ENCODE measurements at regions not wholly inside any gene's neighbourhood (a gene's known extent, or its start where the extent isn't known, plus 50 kb on each side); places are given as distances from the start of the nearest gene placed in this dataset.

GRCh38 chr7:41910940-41911600 is 208.2 kb upstream of the INHBA start:
- no peak for DNase-seq (ENCODE audit: low read depth, low spot score)
- in situ Hi-C loops (cut with HindIII; ENCODE audit: low pct_unique_long_range_greater_than_20kb, low sequenced_read_pairs), result no loop called here

DNA sequence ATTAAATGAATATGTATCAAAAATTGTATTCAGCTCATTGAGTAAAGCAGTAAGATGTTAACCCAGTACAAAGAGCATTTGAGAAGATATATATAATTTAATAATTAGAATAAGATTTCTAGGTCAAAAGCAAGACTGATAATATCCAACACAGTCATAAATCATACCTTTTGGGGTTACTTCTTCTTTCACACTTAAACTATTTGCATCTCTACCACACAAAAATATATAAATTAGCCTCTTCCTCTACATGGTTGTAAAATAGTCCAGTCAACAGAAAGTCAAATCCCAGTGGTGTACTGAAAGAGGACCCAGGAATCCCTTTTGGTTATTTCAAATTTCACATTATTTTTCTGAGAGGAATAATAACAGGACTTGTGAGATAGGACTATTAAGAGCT is 204.6 kb upstream of the INHBA start:
- no peak for DNase-seq (ENCODE audit: low read depth, low spot score)
- in situ Hi-C loops (cut with HindIII; ENCODE audit: low pct_unique_long_range_greater_than_20kb, low sequenced_read_pairs), result no loop called here

GRCh38 chr7:41900532-41900931 is 197.6 kb upstream of the INHBA start:
- no peak for DNase-seq (ENCODE audit: low read depth, low spot score)
- in situ Hi-C loops (cut with HindIII; ENCODE audit: low pct_unique_long_range_greater_than_20kb, low sequenced_read_pairs), result no loop called here

DNA sequence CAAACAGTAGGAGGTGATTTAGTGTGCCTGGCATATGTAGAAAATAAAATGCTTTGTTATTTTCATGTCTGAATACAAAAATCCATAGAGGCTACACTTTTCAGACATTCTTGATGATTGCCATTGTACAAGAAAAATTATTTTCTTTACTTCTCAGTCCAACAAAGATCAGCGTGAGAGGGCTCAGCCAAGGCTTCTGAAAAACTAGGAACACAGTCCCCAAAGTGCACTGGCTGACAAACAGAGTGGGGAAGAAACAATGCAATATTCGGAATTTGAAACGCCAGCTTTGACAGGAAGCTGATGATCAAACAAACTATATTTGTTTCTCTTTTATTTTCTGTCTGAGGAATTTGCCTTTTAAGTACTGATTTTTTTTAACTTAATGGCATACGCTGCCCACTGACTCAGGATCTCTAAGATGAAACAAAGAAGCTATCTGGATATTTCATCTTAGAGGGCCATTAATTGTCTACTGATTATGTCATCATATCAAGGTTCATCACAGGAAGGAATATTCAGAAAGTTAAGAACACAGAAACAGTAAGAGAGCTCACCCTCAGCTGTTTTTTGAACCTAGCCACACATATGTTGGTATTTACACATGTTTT is 197.0 kb upstream of the INHBA start:
- DNase-seq (ENCODE audit: low read depth, low spot score), result no peak

DNA sequence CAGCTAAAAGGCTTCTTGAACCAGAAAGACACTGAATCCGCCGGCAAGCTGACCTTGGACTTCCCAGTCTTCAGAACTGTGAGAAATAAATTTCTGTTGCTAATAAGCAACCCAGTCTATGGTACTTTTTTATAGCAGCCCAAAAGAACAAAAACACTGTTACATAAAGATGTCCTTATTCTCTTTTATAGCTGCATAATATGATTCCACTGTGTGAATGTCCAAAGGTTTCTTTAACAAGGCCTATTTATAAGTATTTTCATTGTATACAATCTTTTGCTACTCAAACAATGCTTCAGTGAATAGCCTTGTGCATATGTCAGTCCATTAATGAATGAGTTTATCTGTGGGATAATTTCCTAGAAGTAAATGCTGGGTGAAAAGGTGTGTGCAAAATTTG is 190.8 kb upstream of the INHBA start:
- in situ Hi-C loops (cut with HindIII; ENCODE audit: low pct_unique_long_range_greater_than_20kb, low sequenced_read_pairs), result no loop called here
- no peak for DNase-seq (ENCODE audit: low read depth, low spot score)

More for the DNA sequence above, 197.0 kb upstream of the INHBA start:
- in situ Hi-C loops (cut with HindIII; ENCODE audit: low pct_unique_long_range_greater_than_20kb, low sequenced_read_pairs), result no loop called here

- in situ Hi-C loops (cut with HindIII; ENCODE audit: low pct_unique_long_range_greater_than_20kb, low sequenced_read_pairs), result no loop called here
Measured at GRCh38 chr7:41892356-41893100, 189.6 kb upstream of the INHBA start.

DNA sequence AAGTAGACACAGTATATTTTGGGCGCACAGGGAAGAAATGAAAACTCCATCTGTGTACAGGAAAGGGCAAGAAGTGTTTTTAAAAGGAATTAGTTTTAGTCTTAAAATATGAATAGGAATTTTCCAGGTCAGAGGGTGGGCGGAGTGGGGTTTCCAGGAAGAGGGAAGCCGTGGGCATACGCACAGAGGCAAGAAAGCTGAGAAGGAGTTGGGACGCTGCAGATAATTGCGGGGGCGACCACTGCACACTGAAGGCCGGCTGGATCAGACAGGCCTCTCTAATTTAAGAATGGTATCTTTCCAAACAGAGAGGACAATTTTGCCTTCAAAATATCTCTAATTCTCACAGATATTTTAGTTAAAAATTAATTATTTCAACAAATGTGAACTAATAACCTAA is 189.1 kb upstream of the INHBA start:
- in situ Hi-C loops (cut with HindIII; ENCODE audit: low pct_unique_long_range_greater_than_20kb, low sequenced_read_pairs), result no loop called here
- no peak for DNase-seq (ENCODE audit: low read depth, low spot score)

More at GRCh38 chr7:41892356-41893100, 189.6 kb upstream of the INHBA start:
- DNase-seq (ENCODE audit: low read depth, low spot score), result no peak

DNA sequence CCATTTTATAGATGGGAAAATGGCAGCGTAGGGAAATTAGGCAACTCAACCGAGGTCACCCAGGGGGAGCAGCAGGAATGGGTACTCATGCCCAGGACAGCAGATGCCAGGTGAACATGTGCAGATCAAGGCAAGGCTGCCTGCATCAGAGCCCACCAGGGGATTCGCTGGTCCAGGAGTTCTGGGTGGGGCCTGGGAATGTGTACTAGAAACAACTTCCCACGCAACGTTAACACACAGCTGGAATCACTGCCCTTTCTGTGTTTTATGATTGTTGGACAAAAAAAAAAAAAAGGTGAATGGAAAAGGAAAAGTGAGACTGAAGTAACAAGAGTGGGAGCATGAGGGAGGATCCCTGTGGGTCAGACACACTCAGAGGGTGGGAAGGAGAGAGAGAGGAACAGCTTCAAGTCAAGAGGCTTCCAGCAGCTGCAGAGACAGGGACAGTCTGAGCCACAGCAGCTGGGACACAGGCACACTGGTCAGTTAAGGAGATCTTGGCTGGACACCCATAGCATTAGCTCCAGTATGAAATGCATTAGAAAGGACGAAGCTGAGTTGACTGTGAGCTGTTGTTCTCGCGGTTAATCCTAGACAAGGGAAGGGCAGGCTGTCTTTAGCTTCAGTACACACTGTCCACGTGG is 187.9 kb upstream of the INHBA start:
- in situ Hi-C loops (cut with HindIII; ENCODE audit: low pct_unique_long_range_greater_than_20kb, low sequenced_read_pairs), result no loop called here
- no peak for DNase-seq (ENCODE audit: low read depth, low spot score)

DNA sequence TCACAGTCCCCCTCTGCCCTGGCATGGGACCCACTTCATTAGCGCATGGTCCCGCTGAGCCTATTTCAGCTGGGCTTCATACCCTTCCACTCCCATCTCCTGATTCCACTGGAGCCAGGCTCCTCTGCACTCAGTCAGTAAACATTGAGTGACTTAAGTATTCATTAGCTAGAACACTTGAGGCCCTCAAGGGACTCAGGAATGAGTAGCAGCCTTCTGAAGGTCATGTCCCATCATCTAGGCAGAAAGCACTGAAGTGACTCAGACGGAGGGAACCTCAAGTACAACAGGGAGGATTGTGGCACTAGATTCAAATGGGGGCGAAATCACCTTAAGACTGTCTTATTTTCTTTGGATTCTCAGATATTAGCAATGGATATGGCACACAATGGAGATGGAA is 186.6 kb upstream of the INHBA start:
- in situ Hi-C loops (cut with HindIII; ENCODE audit: low pct_unique_long_range_greater_than_20kb, low sequenced_read_pairs), result no loop called here
- no peak for DNase-seq (ENCODE audit: low read depth, low spot score)

- in situ Hi-C loops (cut with HindIII; ENCODE audit: low pct_unique_long_range_greater_than_20kb, low sequenced_read_pairs), result no loop called here
- DNase-seq (ENCODE audit: low read depth, low spot score), result no peak
Measured at GRCh38 chr7:41889040-41889439, 186.2 kb upstream of the INHBA start.

GRCh38 chr7:41887416-41887815 is 184.5 kb upstream of the INHBA start:
- in situ Hi-C loops (cut with HindIII; ENCODE audit: low pct_unique_long_range_greater_than_20kb, low sequenced_read_pairs), result no loop called here
- no peak for DNase-seq (ENCODE audit: low read depth, low spot score)

- DNase-seq (ENCODE audit: low read depth, low spot score), result no peak
- in situ Hi-C loops (cut with HindIII; ENCODE audit: low pct_unique_long_range_greater_than_20kb, low sequenced_read_pairs), result no loop called here
Measured at GRCh38 chr7:41886901-41887311, 184.0 kb upstream of the INHBA start.

DNA sequence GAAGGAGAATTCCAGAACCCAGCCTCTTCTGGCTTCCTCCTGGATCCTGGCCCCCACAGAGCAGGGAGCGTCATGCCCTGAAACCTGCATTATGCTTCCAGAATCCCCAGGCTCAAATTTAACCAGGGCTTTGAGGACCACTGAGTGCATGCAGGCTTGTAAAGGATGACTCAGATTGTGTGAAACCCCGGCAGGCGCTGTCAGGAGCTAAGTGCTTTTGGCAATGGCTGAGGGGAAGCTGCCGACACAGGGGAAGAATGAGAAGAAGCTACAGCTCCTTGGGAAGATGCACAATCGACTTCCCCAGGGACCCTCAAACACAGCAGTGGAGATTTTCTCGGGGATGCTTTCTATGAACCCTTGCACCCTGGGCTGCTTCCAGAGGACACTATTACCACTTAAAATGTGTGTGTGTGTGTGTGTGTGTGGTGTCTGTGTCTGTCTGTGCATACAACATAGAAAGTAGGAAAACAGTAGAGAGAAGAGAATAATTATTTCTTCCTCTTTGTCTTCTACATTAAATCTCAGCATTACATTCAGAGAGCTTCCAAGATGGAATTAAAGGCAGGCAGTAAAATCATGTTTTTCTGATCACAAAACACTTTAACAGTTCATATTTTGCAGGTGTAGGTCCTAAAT is 183.5 kb upstream of the INHBA start:
- in situ Hi-C loops (cut with HindIII; ENCODE audit: low pct_unique_long_range_greater_than_20kb, low sequenced_read_pairs), result no loop called here
- DNase-seq (ENCODE audit: low read depth, low spot score), result no peak

GRCh38 chr7:41885748-41886147 is 182.9 kb upstream of the INHBA start:
- in situ Hi-C loops (cut with HindIII; ENCODE audit: low pct_unique_long_range_greater_than_20kb, low sequenced_read_pairs), result no loop called here
- DNase-seq (ENCODE audit: low read depth, low spot score), result no peak

- no peak for DNase-seq (ENCODE audit: low read depth, low spot score)
- in situ Hi-C loops (cut with HindIII; ENCODE audit: low pct_unique_long_range_greater_than_20kb, low sequenced_read_pairs), result no loop called here
Measured at GRCh38 chr7:41885078-41885477, 182.2 kb upstream of the INHBA start.

DNA sequence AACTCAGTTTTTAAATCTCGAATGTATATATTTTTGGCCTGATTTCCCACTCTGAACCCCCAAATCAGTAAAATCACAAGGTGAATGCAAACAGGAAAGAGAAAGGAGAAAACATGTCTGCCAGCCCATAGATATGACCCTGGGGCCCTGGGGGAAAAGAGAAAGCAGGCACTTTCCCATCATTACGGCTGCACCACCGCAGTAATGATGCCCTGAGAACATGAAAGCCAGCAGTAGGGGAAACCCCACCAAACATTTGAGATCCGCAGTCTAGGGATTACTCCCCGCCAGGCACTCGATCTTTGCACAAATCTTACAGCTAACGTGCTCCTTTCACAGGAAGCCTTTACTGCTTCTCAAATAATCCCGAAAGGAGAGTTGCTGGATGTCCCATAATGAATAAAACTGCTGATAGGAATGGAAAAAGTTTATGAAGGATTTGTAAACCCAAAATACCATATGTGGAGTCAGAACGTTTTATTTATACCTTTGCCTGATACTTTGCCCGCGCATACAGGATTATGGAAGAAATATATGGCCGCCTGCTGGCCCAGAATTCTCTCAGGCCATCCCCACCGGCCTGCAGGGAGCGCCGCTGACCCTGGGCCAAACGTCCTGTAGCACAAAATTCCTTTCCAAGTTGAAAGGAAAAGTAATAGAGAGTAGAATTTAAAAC is 180.0 kb upstream of the INHBA start:
- in situ Hi-C loops (cut with HindIII; ENCODE audit: low pct_unique_long_range_greater_than_20kb, low sequenced_read_pairs), result no loop called here
- DNase-seq (ENCODE audit: low read depth, low spot score), result no peak

DNA sequence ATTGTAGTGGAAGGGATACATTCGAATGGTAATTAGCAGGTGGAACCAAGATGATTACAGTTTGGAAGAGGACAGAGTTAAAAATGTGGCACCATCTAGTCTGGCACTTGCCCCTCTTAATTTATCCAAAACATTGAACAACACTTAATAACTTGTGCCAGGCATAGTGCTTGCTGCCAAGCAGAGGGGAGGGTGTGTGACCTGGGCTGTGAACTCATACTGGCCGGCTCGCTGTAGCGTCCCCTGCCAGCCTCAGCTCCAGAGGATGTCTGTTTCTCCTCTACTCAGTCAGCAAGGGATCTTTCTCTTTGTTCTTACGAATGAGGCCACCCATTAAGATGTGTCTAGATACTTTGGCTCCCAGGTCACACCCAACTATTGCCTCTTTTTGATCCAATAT is 179.4 kb upstream of the INHBA start:
- in situ Hi-C loops (cut with HindIII; ENCODE audit: low pct_unique_long_range_greater_than_20kb, low sequenced_read_pairs), result no loop called here
- DNase-seq (ENCODE audit: low read depth, low spot score), result no peak
